ENCODE measurements at regions not wholly inside any gene's neighbourhood (a gene's known extent, or its start where the extent isn't known, plus 50 kb on each side); places are given as distances from the start of the nearest gene placed in this dataset.

GRCh38 chr2:195582188-195582587 lies 74.8 kb upstream of the SLC39A10 start:
- Histone ChIP-seq H3K4me1 (ENCODE audit: control insufficient read depth in 1 of 2, insufficient read depth in 1 of 2, low read depth in 1 of 2, low read length in 1 of 2) (no peaks in the 10 kb centered on the region), H3K9me3 (no peaks in the 10 kb centered on the region), H3K27ac (no peak overlapping the region), H3K36me3 (no peaks in the 10 kb centered on the region), H3K4me3 (ENCODE audit: low read depth in 1 of 2, low read length in 1 of 2) (no peak overlapping the region), H3K27me3 (no peaks in the 10 kb centered on the region)
- no peak for TF ChIP-seq CTCF (IDR thresholded peaks at IDR 0.05)

GRCh38 chr2:195579776-195580555 lies 77.1 kb upstream of the SLC39A10 start:
- H3K36me3 ChIP-seq, result no peaks in the 10 kb centered on the region
- H3K4me3 ChIP-seq (ENCODE audit: low read depth in 1 of 2, low read length in 1 of 2), result no peak overlapping the region
- TF ChIP-seq CTCF (IDR thresholded peaks at IDR 0.05), result no peak
- no peak overlapping the region for H3K27ac ChIP-seq
- no peaks in the 10 kb centered on the region for H3K9me3 ChIP-seq
- no peaks in the 10 kb centered on the region for H3K4me1 ChIP-seq (ENCODE audit: control insufficient read depth in 1 of 2, insufficient read depth in 1 of 2, low read depth in 1 of 2, low read length in 1 of 2)
- no peaks in the 10 kb centered on the region for H3K27me3 ChIP-seq

GRCh38 chr2:195575879-195576401 lies 81.1 kb upstream of the SLC39A10 start:
- H3K27me3 ChIP-seq, result no peaks in the 10 kb centered on the region

GRCh38 chr2:195575016-195575415 lies 82.0 kb upstream of the SLC39A10 start:
- Histone ChIP-seq H3K27ac (no peak overlapping the region), H3K4me1 (ENCODE audit: control insufficient read depth in 1 of 2, insufficient read depth in 1 of 2, low read depth in 1 of 2, low read length in 1 of 2) (no peaks in the 10 kb centered on the region), H3K36me3 (no peaks in the 10 kb centered on the region), H3K27me3 (no peaks in the 10 kb centered on the region), H3K9me3 (no peaks in the 10 kb centered on the region), H3K4me3 (ENCODE audit: low read depth in 1 of 2, low read length in 1 of 2) (no peak overlapping the region)
- TF ChIP-seq CTCF (IDR thresholded peaks at IDR 0.05), result no peak

More at GRCh38 chr2:195575879-195576401, 81.1 kb upstream of the SLC39A10 start:
- Histone ChIP-seq H3K4me1 (ENCODE audit: control insufficient read depth in 1 of 2, insufficient read depth in 1 of 2, low read depth in 1 of 2, low read length in 1 of 2) (no peaks in the 10 kb centered on the region), H3K27ac (no peak overlapping the region), H3K9me3 (no peaks in the 10 kb centered on the region), H3K4me3 (ENCODE audit: low read depth in 1 of 2, low read length in 1 of 2) (no peak overlapping the region), H3K36me3 (no peaks in the 10 kb centered on the region)
- no peak for TF ChIP-seq CTCF (IDR thresholded peaks at IDR 0.05)

GRCh38 chr2:195574312-195574711 lies 82.7 kb upstream of the SLC39A10 start:
- TF ChIP-seq CTCF (IDR thresholded peaks at IDR 0.05), result no peak
- H3K27me3 ChIP-seq, result no peaks in the 10 kb centered on the region
- H3K4me1 ChIP-seq (ENCODE audit: control insufficient read depth in 1 of 2, insufficient read depth in 1 of 2, low read depth in 1 of 2, low read length in 1 of 2), result no peaks in the 10 kb centered on the region
- no peaks in the 10 kb centered on the region for H3K36me3 ChIP-seq
- H3K4me3 ChIP-seq (ENCODE audit: low read depth in 1 of 2, low read length in 1 of 2), result no peak overlapping the region
- H3K9me3 ChIP-seq, result no peaks in the 10 kb centered on the region
- H3K27ac ChIP-seq, result no peak overlapping the region
